ENCODE measurements at regions not wholly inside any gene's neighbourhood (a gene's known extent, or its start where the extent isn't known, plus 50 kb on each side); places are given as distances from the start of the nearest gene placed in this dataset.

GRCh38 chr1:95752515-95753381, 518.7 kb downstream of the RWDD3 start:
- peaks cover 0 to 16% (median 4%) of the 10 kb centered on the region in 4 donors for H3K9me3 ChIP-seq
- no peaks in the 10 kb centered on the region for H3K27me3 ChIP-seq
- peaks cover 0 to 4% (median 0%) of the 10 kb centered on the region in 4 donors for H3K4me1 ChIP-seq
- intact Hi-C loops (cut with DNase I): no loop called here
- WGBS: 93% methylated on average over 11 of the region's 26 CpGs
- no peak for DNase-seq (ENCODE audit: extremely low spot score)
- H3K4me3 ChIP-seq: no peak overlapping the region
- TF ChIP-seq POLR2A (IDR thresholded peaks at IDR 0.05; ENCODE audit: low read depth) (no peak), CTCF (IDR thresholded peaks at IDR 0.05) (no peak), EP300 (IDR thresholded peaks at IDR 0.05) (no peak), POLR2AphosphoS5 (IDR thresholded peaks at IDR 0.05) (no peak)
- no peak overlapping the region for H3K27ac ChIP-seq (replicated peaks in 1 of 4)
- H3K36me3 ChIP-seq: no peaks in the 10 kb centered on the region

- Histone ChIP-seq H3K4me3 (no peak overlapping the region), H3K27ac (replicated peaks in 1 of 4) (no peak overlapping the region), H3K27me3 (no peaks in the 10 kb centered on the region), H3K36me3 (no peaks in the 10 kb centered on the region), H3K4me1 (peaks cover 0 to 4% (median 0%) of the 10 kb centered on the region in 4 donors), H3K9me3 (peaks cover 0 to 16% (median 4%) of the 10 kb centered on the region in 4 donors)
- 84% methylated on average over 12 of the region's 12 CpGs for WGBS
- DNase-seq (ENCODE audit: extremely low spot score): no peak
- no peak for TF ChIP-seq POLR2A (IDR thresholded peaks at IDR 0.05; ENCODE audit: low read depth)
- no peak for TF ChIP-seq POLR2AphosphoS5 (IDR thresholded peaks at IDR 0.05)
- no peak for TF ChIP-seq CTCF (IDR thresholded peaks at IDR 0.05)
- no peak for TF ChIP-seq EP300 (IDR thresholded peaks at IDR 0.05)
- intact Hi-C loops (cut with DNase I): no loop called here
Measured at GRCh38 chr1:95753382-95754016, 519.5 kb downstream of the RWDD3 start.

- H3K9me3 ChIP-seq: peaks cover 0 to 16% (median 4%) of the 10 kb centered on the region in 4 donors
Measured at GRCh38 chr1:95754412-95754811, 520.4 kb downstream of the RWDD3 start.

GRCh38 chr1:95766036-95766435, 532.0 kb downstream of the RWDD3 start:
- intact Hi-C loops (cut with DNase I): no loop called here
- Histone ChIP-seq H3K9me3 (no peaks in the 10 kb centered on the region), H3K4me1 (no peaks in the 10 kb centered on the region), H3K27ac (replicated peaks in 1 of 4) (no peak overlapping the region), H3K36me3 (no peaks in the 10 kb centered on the region), H3K27me3 (no peaks in the 10 kb centered on the region), H3K4me3 (no peak overlapping the region)
- WGBS: 61% methylated on average over 1 of the region's 1 CpG
- no peak for TF ChIP-seq POLR2AphosphoS5 (IDR thresholded peaks at IDR 0.05)
- DNase-seq (ENCODE audit: extremely low spot score): no peak

More at GRCh38 chr1:95754412-95754811, 520.4 kb downstream of the RWDD3 start:
- H3K27me3 ChIP-seq: no peaks in the 10 kb centered on the region
- peaks cover 0 to 3% (median 0%) of the 10 kb centered on the region in 4 donors for H3K4me1 ChIP-seq
- no peak overlapping the region for H3K4me3 ChIP-seq
- no peaks in the 10 kb centered on the region for H3K36me3 ChIP-seq
- 92% methylated on average over 4 of the region's 6 CpGs for WGBS
- intact Hi-C loops (cut with DNase I): no loop called here
- no peak overlapping the region for H3K27ac ChIP-seq (replicated peaks in 1 of 4)
- DNase-seq (ENCODE audit: extremely low spot score): no peak
- TF ChIP-seq POLR2A (IDR thresholded peaks at IDR 0.05; ENCODE audit: low read depth): no peak
- TF ChIP-seq CTCF (IDR thresholded peaks at IDR 0.05): no peak
- no peak for TF ChIP-seq POLR2AphosphoS5 (IDR thresholded peaks at IDR 0.05)
- no peak for TF ChIP-seq EP300 (IDR thresholded peaks at IDR 0.05)

- DNase-seq (ENCODE audit: extremely low spot score): no peak
- no peak overlapping the region for H3K4me3 ChIP-seq
- no peak overlapping the region for H3K27ac ChIP-seq (replicated peaks in 1 of 4)
- no peaks in the 10 kb centered on the region for H3K36me3 ChIP-seq
- WGBS: 79% methylated on average over 2 of the region's 2 CpGs
- no peaks in the 10 kb centered on the region for H3K9me3 ChIP-seq
- no peak for TF ChIP-seq EP300 (IDR thresholded peaks at IDR 0.05)
- TF ChIP-seq POLR2A (IDR thresholded peaks at IDR 0.05; ENCODE audit: low read depth): no peak
- no peak for TF ChIP-seq POLR2AphosphoS5 (IDR thresholded peaks at IDR 0.05)
- TF ChIP-seq CTCF (IDR thresholded peaks at IDR 0.05): no peak
- no peaks in the 10 kb centered on the region for H3K4me1 ChIP-seq
- intact Hi-C loops (cut with DNase I): no loop called here
- no peaks in the 10 kb centered on the region for H3K27me3 ChIP-seq
Measured at GRCh38 chr1:95770581-95770980, 536.6 kb downstream of the RWDD3 start.
